CD4-positive, alpha-beta T cell treated with Interleukin-1 beta for 1 hour (primary cell): ENCODE measurements at regions not wholly inside any gene's neighbourhood (a gene's known extent, or its start where the extent isn't known, plus 50 kb on each side); places are given as distances from the start of the nearest gene placed in this dataset.

Source experiments
- DNase-seq, 2 donors: peaks; one replicate each; pipeline ENCODE4 v3.0.0-alpha.2; 2020 to 2022

DNA sequence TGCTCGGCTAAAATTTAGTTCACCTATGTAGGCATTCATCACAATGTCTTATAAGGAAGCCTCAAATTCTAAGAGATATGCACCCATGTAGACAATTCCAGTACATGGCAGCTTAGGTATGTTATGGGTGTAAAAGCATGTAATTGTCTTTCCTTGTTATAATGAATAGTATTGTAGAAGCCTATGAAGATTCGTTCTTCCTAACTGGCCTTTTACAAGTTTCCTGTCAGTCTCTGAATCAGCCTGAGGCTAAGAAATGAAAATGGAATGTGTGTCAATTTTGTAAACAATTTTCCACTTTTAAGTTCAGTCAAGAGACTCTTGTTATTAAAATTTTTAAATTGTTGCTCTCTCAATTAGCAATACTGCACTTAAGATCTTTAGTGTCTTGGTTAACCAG lies 189.9 kb upstream of the GALNT5 start:
- no peak for DNase-seq

GRCh38 chr2:157068237-157068636 lies 189.3 kb upstream of the GALNT5 start:
- DNase-seq, result no peak

GRCh38 chr2:157075924-157076323 lies 181.6 kb upstream of the GALNT5 start:
- DNase-seq, result no peak

DNA sequence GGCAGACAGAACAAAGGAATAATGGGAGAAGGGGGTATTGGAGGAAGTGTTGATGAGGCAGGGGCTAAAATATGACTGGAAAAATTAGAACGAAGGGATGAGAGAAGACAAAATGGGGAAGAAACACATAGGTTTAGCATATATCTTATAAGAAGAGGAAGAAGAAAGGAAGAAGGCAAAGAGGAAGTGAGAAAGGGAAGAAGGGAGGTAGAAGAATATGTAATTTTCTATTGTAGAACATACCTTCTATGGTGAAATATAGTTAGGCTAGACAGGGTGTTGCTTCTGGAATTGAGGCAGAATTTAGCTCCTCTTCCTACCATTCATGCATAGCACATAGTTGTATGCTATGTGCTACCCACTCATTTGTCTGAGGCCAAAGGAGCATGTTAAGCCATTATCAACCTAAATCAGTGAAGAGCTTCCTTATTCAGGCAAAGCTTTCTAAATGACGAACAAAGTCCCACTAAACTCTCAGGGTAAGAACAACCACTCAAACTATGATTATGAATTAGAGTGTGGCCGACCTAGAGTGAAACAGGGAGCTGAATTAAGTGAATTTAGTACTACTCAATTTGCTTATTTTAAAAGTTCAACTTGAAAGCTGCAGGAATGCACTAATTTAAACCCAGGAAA lies 180.9 kb upstream of the GALNT5 start:
- no peak for DNase-seq

DNA sequence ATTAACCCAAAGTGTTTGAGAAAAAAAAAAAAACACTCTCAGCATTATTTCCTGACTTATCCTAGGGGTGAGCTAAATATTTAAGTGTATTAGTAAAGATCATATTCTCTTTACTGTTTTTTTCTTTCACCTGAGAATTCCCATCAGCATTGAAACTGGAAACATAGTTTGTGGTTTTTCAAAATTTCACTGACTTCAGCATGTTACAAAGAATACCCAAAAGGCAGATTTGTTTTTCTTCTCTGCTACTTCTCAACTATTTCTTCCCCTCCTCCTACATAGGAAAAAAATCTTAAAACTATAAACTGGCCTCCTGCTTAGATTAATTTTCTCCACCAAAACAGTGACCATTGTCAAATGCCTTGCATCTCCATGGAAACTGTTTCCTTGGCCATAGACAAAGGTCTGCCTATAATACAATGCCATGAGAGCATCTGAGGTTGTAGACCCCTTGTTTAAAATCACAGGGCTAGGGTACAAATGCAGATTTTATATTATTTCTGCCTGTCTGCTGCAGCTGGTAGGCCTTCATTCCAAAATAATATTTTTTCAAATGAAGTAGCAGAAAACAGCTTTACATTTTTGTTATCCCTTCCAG lies 179.7 kb upstream of the GALNT5 start:
- DNase-seq, result no peak

DNA sequence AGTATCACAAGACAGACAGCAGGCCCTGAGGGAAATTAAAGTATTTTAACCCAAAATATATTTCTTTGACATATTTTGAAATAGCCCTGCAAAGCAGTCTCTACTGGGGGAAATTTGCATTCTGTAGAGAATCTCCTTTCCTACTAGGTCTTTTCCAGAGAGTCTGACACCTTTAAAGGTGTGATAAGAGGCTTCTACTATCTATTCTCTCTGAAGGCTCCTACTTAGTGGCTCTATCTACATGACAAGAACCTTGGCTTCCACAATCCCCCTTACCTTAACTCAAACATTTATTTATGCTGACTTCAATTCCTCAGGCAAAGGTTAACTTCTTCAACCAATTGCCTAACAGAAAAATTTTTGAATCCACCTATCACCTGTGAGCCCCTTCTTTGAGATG lies 174.6 kb upstream of the GALNT5 start:
- DNase-seq, result no peak

DNA sequence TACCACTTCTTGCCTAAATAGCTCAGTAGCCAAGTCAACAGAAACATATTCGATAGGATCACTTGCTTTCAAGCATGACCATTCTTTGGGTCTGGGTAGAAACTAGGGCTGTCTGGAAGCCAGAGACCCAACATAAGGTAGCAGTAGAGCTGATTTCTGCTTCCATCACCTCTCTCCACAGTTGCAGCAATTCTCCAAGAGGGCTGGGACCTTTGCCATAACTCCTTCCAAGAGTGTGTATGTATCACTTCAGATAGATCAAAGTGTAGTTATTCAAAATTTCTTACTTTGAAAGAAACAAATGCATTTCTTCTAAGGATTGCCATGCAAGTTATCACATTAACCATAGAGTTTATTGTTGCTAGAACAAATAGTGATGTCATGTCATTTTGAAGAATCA lies 172.0 kb upstream of the GALNT5 start:
- DNase-seq, result no peak

DNA sequence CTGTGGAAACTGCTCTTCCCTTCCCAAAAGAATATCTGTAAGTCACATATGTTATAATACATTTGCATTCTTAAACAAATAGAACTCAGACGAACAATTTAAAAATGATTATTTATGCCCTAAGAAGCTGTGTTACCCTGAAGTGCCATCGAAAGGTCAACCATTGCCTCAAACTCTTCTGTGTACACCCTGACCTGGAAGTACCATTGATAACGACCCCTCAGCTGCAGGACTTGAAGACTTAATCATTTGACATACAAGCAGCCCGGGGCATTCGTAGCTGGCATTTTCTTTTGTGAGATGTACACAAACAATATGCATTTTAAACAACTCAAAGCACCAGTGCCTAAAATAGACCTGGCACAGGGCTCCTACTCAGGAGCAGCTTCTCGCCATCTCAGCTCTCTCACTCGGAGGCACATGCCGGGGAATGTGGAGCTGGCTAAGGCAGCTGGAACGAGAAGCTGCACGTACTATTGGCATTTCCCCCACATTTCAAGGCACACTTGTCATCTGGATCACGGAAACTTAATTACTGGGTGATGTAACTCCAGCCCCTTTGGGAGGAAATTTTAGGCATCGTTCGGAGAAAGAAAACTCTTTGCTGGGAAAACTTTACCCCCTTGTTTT lies 170.0 kb upstream of the GALNT5 start:
- no peak for DNase-seq

GRCh38 chr2:157093666-157094065 lies 163.8 kb upstream of the GALNT5 start:
- no peak for DNase-seq

DNA sequence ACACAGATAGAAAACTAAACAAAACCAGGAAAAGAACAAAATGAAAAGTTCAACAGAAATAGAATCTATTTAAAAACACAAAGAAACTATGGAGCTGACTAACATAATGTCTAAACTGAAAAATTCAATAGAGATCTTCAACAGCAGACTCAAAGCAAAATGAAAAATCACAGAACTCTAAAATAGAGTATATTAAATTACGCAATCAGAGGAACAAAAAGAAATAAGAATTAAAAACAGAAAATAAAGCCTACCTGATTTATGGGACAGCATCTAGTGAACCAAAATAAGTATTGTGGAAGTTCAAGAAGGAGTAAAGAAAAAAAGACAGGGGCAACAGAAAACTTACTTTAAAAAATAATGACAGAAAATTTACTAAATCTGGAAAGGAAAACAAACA lies 152.1 kb upstream of the GALNT5 start:
- DNase-seq, result no peak

- DNase-seq, result no peak
Observed at GRCh38 chr2:157106950-157107349, 150.6 kb upstream of the GALNT5 start.

DNA sequence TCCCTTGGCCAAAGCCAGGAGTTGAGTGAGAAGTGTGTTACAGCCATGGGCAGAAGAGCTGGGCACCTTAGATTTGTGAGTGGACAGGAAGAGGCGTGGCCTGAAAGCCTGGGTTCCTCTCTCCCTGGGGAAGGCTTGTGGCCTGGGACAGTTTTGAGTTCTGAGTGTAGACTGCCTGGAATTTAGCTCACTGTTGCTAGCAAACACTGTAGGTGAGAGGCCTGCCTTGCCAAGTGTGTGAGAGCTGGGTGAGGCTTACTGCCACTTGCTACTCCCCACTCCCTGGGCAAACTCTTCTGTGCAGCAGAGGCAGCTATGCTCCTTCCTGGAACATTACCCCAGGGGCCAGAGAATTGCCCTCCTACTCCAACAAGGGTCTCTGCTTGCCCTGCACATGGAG lies 150.0 kb upstream of the GALNT5 start:
- DNase-seq, result no peak

DNA sequence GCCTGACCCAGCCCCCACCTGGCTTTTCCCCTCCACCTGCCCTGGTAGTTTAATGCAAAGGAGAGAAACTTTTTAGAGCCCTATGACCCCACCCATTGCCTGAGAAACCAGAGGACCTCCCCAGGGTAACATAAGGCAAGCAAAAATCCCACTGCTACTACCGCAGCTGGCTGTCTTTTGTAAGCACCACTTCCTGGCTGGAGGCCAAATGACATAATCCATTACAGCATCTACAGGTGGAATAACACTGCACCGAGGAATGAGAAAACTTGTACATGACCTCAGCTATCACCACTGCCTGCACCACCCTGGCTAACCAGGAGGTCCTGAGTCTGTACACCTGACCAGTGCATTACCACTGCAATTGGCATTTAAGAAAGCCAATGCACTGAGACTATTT lies 149.6 kb upstream of the GALNT5 start:
- no peak for DNase-seq

DNA sequence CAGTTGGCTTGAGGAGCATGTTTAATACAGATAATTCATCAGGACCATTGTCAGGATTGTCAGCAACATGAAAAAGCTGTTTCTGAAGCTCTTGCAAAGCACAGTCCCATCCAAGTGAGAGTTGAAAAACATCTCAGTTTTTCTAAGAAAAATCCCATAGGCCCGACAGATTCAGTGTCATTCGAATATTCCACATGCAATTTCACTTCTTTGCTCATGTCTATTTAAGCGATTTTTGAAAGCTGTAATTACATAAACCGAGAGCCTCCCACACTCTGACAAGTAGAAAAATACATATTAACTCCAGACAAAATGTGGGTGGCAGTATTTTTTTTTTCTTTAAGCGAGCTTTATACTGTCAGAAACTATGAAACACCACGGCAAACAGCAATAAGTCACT lies 134.7 kb upstream of the GALNT5 start:
- no peak for DNase-seq

GRCh38 chr2:157124731-157125130 lies 132.8 kb upstream of the GALNT5 start:
- no peak for DNase-seq

DNA sequence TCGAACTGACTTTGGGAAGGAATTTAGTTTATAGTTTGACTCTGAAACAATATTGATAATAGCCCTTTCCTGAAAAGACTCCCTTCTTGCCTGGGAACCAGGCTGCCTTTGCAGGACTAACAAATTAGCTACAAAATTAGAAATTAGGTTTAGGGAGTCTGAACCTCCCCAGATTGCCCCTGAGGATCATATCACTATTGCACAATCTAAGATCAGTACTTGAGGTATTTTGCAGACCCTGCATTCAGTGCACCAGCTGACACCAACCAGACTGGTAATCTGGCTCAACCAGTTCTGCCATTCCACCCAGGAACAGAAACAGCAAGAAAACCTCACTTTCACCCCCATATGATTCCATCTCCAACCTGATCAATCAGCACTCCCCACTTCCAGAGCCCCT lies 131.8 kb upstream of the GALNT5 start:
- DNase-seq, result no peak

DNA sequence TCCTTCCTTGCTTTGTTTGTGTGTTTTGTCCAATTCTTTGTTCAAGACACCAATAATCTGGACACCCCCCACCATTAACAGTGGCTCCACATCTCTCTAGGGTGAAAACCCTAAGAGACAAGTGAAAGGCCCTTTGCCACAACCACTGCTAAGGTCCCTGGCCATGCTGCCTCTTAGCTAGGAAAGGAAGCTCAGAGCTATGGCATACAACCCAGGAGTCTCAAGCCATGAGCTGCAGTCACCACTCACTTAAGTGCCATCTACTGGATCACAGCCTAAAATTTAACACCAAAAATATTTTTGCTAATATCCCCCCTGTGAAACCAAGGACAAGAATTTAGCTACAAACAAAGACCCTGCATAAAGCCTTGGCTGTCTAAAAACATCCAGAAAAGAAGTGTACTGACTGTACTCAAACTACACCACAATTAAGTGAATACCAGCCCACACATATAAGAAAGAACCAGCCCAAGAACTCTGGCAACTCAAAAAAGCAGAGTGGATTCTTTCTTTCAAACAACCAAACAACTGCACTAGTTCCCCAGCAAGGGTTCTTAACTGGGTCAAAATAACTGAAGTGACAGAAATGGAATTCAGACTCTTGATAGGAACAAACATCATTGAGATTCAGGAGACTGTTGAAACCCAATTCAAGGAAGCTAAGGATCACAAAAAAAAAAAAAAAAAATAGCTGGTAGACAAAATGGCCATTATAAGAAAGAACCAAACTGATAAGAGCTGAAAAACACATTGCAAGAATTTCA lies 130.1 kb upstream of the GALNT5 start:
- DNase-seq, result no peak

- no peak for DNase-seq
Observed at GRCh38 chr2:157143901-157144300, 113.6 kb upstream of the GALNT5 start.

GRCh38 chr2:157149270-157149669 lies 108.2 kb upstream of the GALNT5 start:
- DNase-seq, result no peak

DNA sequence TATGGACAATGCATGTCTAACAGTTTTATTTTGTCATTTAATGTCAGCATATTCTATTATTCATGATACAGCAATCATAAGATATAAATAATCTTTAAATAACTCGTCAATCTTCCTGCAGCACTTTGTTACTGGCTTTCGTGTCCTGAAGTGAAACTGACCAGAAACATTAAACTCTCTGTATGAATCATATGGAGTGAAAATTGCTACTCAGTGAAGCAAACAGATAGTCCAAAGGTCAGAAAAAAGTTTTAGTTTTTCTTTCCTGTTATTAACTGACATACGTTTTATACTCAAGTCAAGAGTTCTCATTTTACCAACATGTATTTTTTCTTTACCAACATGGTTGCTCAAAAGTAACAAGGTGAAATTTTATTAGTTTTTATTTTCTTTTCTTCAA lies 106.8 kb upstream of the GALNT5 start:
- no peak for DNase-seq

GRCh38 chr2:157152362-157152761 lies 105.1 kb upstream of the GALNT5 start:
- no peak for DNase-seq

GRCh38 chr2:157155992-157156391 lies 101.5 kb upstream of the GALNT5 start:
- DNase-seq, result no peak

GRCh38 chr2:157158111-157158510 lies 99.4 kb upstream of the GALNT5 start:
- no peak for DNase-seq
